HEK293T (cell line): ENCODE measurements at regions not wholly inside any gene's neighbourhood (a gene's known extent, or its start where the extent isn't known, plus 50 kb on each side); places are given as distances from the start of the nearest gene placed in this dataset.

ENCODE experiments used
- FOXA1 ChIP-seq: fragments of 450-650 bp; IDR thresholded peaks from 2 replicates; pipeline ENCODE4 v1.6.1; 2016; ENCODE audit warnings: mild to moderate bottlenecking
- FOXK2 ChIP-seq: fragments of 450-650 bp; IDR thresholded peaks from 2 replicates; pipeline ENCODE4 v1.6.1; 2016; ENCODE audit warnings: mild to moderate bottlenecking
- FOXM1 ChIP-seq: fragments of 450-650 bp; IDR thresholded peaks from 2 replicates; pipeline ENCODE4 v1.6.1; 2017; ENCODE audit warnings: mild to moderate bottlenecking, borderline replicate concordance

DNA sequence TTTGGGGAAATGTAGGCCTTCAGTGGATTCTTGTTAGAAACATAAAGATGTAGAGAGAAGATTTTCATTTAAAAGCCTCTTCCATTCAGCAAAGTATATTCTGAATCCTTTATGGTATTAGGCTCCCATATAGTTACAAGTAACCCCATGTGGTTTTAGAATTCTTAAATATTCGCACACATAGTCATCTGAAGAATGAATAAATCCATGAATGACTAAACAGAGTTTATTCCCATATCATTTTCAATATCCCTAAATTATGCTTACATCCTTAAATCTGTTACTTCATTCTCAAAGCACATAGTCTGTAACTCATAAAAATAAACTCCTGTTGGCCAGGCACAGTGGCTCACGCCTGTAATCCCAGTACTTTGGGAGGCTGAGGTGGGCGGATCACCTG is 962.1 kb downstream of the KCNJ18 start:
- no peak for TF ChIP-seq FOXK2
- TF ChIP-seq FOXA1: no peak
- no peak for TF ChIP-seq FOXM1
